ENCODE measurements at regions not wholly inside any gene's neighbourhood (a gene's known extent, or its start where the extent isn't known, plus 50 kb on each side); places are given as distances from the start of the nearest gene placed in this dataset.

- TF ChIP-seq CTCF (IDR thresholded peaks at IDR 0.05; ENCODE audit: poor library complexity), result no peak
- no peak for TF ChIP-seq EZH2phosphoT487 (IDR thresholded peaks at IDR 0.05; ENCODE audit: low read depth, severe bottlenecking, unreplicated experiment)
- no peak for TF ChIP-seq EZH2 (IDR thresholded peaks at IDR 0.05; ENCODE audit: borderline replicate concordance)
These were observed 370.4 kb upstream of the CBLB start for GRCh38 chr3:106239195-106239697.
